ENCODE measurements at regions not wholly inside any gene's neighbourhood (a gene's known extent, or its start where the extent isn't known, plus 50 kb on each side); places are given as distances from the start of the nearest gene placed in this dataset.
"Not testable (repeated sequence)": the region's sequence is repeated elsewhere in the genome, so short reads cannot be mapped to it uniquely, and the experiment has no call there.

GRCh38 chr16:6728381-6728780 lies 604.3 kb upstream of the RBFOX1 start:
- DNase-seq (ENCODE audit: low read depth): no peak

GRCh38 chr16:6726621-6727020 lies 606.0 kb upstream of the RBFOX1 start:
- DNase-seq (ENCODE audit: low read depth): no peak

- no peak for DNase-seq (ENCODE audit: low read depth)
These were observed 606.9 kb upstream of the RBFOX1 start for GRCh38 chr16:6725634-6726331.

- DNase-seq (ENCODE audit: low read depth): not testable (repeated sequence)
These were observed 607.4 kb upstream of the RBFOX1 start for GRCh38 chr16:6725206-6725605.

GRCh38 chr16:6722786-6723185 lies 609.9 kb upstream of the RBFOX1 start:
- no peak for DNase-seq (ENCODE audit: low read depth)

GRCh38 chr16:6714510-6714909 lies 618.1 kb upstream of the RBFOX1 start:
- DNase-seq (ENCODE audit: low read depth): no peak

- DNase-seq (ENCODE audit: low read depth): no peak
These were observed 622.9 kb upstream of the RBFOX1 start for GRCh38 chr16:6709736-6710135.

- no peak for DNase-seq (ENCODE audit: low read depth)
These were observed 623.9 kb upstream of the RBFOX1 start for GRCh38 chr16:6708576-6709215.

- DNase-seq (ENCODE audit: low read depth): no peak
These were observed 628.2 kb upstream of the RBFOX1 start for GRCh38 chr16:6704306-6704930.

GRCh38 chr16:6701096-6701495 lies 631.5 kb upstream of the RBFOX1 start:
- DNase-seq (ENCODE audit: low read depth): no peak

GRCh38 chr16:6698548-6698947 lies 634.1 kb upstream of the RBFOX1 start:
- no peak for DNase-seq (ENCODE audit: low read depth)

- no peak for DNase-seq (ENCODE audit: low read depth)
These were observed 637.0 kb upstream of the RBFOX1 start for GRCh38 chr16:6695666-6696065.

- DNase-seq (ENCODE audit: low read depth): no peak
These were observed 638.0 kb upstream of the RBFOX1 start for GRCh38 chr16:6694636-6695035.

- DNase-seq (ENCODE audit: low read depth): not testable (repeated sequence)
These were observed 639.2 kb upstream of the RBFOX1 start for GRCh38 chr16:6693418-6693817.

- no peak for DNase-seq (ENCODE audit: low read depth)
These were observed 639.8 kb upstream of the RBFOX1 start for GRCh38 chr16:6692874-6693273.

GRCh38 chr16:6690741-6691140 lies 641.9 kb upstream of the RBFOX1 start:
- DNase-seq (ENCODE audit: low read depth): no peak

GRCh38 chr16:6689643-6690042 lies 643.0 kb upstream of the RBFOX1 start:
- no peak for DNase-seq (ENCODE audit: low read depth)

GRCh38 chr16:6687593-6687992 lies 645.1 kb upstream of the RBFOX1 start:
- no peak for DNase-seq (ENCODE audit: low read depth)

GRCh38 chr16:6684076-6684673 lies 648.5 kb upstream of the RBFOX1 start:
- DNase-seq (ENCODE audit: low read depth): peak; percentile 1

- peak; percentile 2 for DNase-seq (ENCODE audit: low read depth)
These were observed 650.4 kb upstream of the RBFOX1 start for GRCh38 chr16:6682142-6682811.

GRCh38 chr16:6678586-6678985 lies 654.1 kb upstream of the RBFOX1 start:
- no peak for DNase-seq (ENCODE audit: low read depth)

GRCh38 chr16:6674071-6674470 lies 658.6 kb upstream of the RBFOX1 start:
- DNase-seq (ENCODE audit: low read depth): no peak

Data from activated T-cell treated with anti-CD3 and anti-CD28 coated beads for 48 hours (primary cell).